ENCODE measurements at regions not wholly inside any gene's neighbourhood (a gene's known extent, or its start where the extent isn't known, plus 50 kb on each side); places are given as distances from the start of the nearest gene placed in this dataset.

DNA sequence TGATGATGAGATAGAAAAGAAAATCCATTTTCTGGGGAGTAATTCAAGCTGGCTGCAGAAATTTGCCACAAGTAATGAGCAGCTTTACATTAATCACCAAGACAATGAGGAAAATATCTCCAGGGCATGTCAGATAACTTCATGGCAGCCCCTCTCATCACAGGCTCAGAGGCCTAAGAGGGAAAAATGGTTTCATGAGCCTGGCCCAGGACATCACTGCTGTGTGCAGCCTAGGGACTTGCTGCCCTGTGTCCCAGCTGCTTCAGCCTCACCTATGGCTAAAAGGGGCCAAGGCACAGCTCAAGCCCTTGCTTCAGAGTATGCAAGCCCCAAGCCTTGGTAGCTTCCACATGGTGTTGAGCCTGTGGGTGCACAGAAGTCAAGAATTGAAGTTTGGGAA lies 161.7 kb downstream of the OPA1 start:
- DNase-seq (ENCODE audit: low read depth in 2 of 2) = no peak

DNA sequence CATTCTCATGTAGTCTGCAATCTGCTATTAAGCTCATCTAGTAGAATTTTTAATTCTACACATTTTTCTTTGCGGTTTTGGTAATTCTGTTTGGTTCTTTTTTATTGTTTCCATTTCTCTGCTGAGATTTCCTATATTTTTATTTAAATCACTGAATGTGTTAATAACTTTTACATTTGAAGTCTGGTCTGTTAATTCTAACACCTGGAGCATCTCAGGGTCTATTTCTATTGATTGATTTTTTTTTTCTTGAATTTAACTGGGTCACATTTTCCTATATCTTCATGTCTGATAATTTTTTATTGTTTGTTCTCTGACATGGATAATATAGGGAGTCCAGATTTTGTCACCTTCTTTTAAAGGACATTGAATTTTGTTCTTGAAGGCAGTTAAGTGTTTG lies 163.5 kb downstream of the OPA1 start:
- no peak for DNase-seq (ENCODE audit: low read depth in 2 of 2)

DNA sequence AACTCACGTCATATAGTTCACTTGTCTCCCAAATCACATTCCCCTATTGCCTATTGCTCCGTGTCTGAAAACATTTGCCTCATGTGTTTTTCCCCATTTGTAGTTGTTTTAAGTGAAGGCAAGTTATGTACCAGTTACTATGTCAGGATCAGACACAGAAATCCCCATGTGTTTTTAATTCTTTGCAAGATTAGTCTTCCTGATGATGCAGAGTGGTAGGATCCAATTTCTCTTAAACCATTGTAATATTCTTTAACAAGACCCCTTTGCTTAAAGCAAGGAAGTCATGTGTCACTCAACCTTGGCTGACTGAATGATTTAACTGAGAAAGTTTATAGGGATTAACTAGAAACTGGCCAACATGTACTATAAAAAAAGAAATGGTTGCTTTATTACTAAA lies 164.4 kb downstream of the OPA1 start:
- no peak for DNase-seq (ENCODE audit: low read depth in 2 of 2)

DNA sequence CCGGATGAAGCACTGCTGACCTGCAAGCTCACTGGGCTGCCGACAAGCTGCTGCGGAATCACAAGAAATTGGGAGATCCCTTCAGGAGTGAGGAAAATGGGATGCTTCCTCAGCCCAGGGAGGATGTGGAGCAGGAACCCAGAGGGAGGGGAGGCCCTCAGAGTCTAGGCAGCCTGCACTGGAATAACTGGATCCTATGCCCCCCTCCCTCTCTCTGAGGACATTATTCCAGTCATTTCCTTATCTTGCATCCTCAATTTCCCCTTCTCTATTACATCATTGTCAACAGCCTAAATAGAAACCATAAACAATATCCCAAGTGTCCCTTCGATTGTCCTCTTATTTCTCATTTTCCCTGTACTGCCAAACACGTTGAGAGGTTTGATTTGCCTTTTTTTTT lies 169.0 kb downstream of the OPA1 start:
- DNase-seq (ENCODE audit: low read depth in 2 of 2) = no peak

DNA sequence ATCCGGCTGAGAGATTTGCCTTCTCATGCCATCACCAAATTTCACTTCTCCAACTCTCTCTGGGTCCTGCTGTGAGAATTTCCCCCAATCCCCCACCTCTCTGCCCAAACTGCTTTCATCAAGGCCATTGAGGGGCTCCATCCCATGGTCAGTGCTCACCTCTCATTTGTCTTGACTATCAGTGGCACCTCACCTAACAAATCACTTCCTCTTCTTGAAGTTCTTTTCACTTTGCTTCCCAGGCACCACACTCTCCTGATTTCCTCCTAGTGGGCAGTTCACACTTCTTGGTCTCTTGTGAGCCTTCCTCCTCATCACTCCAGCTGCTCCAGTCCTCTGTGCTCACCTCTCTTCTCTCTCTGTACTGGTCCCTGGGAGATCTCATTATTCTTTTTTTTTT lies 169.6 kb downstream of the OPA1 start:
- no peak for DNase-seq (ENCODE audit: low read depth in 2 of 2)

DNA sequence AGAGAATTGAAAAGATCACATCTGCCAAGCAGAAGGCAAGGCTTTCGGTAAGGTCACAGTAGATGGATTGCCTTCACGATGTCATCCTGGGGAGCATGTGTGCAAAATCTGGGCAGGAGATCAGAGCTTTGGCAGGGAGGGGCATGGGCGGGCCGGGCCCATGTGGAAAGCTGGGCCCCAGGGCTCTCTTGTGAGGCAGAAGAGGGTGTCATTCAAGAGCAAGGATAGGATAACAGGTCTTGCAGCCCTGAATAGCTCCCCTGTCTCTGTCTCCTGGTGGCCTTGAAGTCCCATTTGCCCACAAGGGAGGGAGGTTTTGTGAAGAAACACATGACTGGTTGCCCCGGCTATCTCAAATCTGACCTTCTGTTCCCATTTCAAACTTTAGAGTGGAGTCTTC lies 172.0 kb downstream of the OPA1 start:
- no peak for DNase-seq (ENCODE audit: low read depth in 2 of 2)

DNA sequence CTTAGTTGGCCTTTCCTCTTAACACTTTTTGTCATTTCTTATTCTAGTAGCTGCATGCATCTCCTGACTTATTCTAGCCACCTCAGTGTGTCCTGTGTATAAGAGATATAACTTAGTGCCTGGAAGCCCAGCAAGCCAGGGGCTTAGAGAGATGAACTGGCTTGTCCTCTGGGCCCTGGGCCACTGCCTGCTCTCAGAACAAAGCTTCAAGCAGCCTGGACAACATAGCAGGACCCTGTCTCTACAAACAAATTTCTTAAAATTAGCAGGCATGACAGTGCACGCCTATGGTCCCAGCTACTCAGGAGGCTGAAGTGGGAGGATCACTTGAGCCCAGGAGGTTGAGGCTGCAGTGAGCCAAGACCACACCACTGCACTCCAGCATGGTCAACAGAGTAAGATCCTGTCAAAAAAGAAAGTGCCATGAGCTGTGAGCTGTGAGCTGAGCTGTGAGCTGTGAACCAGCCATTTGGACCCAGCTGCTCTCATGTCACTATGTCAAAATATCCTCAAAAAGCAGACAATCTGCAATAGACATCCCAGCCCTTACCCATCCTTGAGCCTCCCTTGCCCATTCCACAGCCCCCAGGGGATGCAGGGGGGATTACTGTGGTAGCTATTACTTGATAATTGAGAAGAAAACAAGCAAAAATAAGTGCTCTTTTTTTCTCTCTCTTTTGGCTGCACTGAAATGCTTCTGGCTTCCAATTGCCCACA lies 174.5 kb downstream of the OPA1 start:
- DNase-seq (ENCODE audit: low read depth in 2 of 2) = no peak

DNA sequence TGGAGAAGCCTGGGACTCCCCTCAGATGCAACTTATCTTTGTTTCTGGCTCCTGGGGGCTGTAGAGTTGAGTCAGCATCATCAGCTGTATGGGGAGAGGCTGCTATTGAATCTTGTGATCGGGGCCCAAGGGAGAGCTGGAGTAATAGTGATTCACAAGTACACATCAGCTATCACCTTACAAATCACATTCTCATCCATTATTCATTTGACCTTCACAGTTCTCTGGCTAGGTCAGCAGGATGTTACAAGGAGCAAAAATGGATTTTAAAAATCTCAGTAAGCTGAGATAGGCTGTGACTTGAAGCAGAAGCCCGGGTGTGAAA lies 175.0 kb downstream of the OPA1 start:
- no peak for DNase-seq (ENCODE audit: low read depth in 2 of 2)

DNA sequence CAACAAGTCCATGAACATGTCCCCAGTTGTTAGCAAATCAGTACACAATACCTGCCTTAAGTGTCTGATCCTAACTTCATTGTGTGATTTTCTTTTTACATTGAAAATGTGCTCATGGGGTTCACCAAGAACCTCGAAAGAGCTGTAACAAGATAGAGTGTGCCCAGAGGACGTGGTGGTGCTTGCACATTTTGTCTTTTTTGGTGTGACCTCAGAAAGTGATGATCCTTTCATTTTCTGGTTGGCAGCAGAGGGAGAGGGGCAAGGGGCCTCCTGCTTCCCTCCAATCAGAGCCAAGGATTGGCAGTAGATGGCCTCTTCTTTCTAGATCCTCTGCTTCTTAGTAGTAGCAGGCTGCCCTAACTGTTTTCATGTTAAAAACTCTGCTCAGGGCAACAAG lies 176.4 kb downstream of the OPA1 start:
- DNase-seq (ENCODE audit: low read depth in 2 of 2) = no peak

DNA sequence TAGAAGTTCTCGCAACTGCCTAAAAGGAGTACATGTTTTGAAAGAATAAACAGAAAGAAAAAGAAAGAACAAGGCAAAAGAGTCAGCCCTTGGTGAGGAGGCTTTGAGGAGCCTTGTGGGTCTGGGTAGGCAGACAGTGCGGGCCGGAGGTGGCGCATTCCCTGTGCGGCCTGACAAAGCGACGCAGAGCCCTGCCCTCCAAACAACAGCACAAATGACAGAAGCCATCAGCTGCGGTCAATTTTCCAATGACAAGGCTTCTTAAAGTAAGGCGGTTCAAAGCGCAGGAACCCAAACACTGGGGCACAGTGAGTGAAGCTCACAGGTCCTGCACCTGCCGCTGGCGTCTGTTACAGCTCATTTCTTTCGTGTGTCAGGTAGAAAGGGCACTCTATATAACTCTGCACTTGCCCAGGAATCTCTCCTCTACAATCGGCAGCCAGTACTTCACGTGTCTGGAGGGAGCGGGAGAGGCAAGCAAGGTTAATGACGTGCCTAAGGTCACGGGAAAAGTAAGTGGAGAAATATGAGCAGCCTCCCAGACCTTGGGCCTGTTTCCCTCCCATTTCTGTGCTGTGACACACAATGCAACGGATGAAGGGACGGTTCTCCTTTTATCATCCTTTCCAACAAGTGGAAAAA lies 178.1 kb downstream of the OPA1 start:
- no peak for DNase-seq (ENCODE audit: low read depth in 2 of 2)

DNA sequence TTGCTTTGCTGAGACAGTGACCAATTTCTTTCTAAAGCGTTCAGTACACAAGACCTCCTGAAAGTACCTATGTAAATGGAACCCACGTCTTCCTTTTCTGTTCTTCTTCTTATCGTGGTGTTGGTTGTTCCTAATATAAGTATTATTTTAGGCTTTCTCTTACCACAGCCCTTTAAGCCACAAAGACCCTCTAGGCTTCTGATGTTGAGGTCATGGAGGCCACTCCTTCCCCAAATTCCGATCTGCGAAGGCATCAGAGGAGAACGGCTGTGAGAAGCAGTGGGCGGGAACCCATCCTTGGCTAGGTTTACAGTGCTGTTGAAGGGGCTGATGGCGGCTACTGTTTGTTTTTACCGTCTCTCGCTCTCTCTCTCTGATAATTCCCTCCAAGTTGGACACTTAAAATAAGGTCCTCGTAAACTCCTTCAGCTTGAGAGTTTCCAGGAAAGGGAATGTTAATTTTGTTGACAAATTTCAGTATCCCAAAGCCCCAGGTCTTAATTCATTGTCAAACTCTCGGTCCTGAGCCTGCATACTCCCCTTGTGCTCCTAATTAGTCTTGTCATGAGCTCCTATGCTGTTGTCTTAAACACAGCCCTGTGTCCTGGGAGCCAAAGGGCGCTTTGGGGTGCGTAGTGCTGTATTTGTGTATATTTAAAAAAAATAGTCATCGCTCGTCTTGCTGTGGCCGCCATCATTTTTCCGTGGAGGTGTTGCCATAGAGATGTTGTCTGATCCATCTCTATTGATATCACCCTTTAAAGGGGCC lies 178.8 kb downstream of the OPA1 start:
- DNase-seq (ENCODE audit: low read depth in 2 of 2) = no peak

DNA sequence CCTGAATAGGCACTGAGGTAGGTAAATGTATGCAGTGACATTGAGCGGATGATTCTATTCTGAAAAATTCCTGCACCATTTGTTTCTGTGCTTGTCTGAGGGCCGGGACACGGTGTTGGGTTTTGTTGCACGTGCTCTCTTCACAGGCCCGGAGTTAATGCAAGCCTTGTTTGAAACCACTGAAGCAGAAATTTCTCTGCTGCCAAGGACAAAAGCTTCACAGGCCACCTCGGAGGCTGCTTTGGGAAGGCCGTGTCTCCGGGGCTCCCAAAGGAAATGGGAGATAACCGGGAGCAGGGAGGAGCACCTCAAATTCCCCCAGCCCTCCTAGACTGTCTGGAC lies 179.4 kb downstream of the OPA1 start:
- DNase-seq (ENCODE audit: low read depth in 2 of 2) = no peak

DNA sequence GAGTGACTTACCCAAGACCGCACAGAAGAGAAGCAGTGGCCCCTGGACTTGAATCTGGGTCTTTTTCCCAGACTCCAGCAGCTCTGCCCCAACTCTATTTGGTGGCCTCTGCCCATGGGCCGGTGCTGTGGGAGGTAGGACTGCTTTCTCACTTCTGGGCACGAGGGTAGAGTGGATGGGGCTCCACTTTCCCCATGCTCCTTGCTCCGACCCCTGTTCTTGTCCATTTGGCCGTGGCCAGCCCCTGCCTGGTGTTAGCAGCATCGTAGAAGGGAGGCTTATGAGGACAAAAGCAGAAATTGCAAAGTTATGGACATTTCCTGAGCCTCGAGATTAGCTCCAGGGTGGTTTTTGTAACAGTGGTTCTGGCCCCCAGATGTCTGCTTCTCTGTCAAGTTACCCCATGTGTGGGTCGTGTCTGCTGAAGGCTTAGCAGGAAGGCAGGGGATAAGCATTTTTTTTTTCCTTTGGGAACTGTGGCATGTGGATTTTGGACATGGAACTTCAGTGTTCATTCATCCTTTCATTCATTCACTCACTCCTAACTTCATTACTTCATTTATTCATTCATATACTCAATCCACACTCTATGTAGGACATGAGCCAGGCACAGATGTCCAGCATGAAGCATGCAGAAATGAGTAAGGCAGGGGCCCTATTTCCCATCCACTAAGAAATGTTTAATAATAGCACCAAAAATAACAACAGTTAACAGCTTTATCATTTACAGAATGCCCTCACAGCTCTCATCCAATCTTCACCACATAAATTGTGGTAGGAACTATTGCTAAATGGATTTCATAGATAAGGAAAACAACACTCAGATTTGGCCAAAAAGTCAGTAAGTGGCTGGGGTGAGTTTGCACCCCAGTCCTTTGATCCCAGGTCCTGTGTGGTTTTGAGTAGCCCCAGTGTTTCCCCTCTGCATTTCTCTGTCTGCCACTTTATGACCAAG lies 180.5 kb downstream of the OPA1 start:
- DNase-seq (ENCODE audit: low read depth in 2 of 2) = no peak

DNA sequence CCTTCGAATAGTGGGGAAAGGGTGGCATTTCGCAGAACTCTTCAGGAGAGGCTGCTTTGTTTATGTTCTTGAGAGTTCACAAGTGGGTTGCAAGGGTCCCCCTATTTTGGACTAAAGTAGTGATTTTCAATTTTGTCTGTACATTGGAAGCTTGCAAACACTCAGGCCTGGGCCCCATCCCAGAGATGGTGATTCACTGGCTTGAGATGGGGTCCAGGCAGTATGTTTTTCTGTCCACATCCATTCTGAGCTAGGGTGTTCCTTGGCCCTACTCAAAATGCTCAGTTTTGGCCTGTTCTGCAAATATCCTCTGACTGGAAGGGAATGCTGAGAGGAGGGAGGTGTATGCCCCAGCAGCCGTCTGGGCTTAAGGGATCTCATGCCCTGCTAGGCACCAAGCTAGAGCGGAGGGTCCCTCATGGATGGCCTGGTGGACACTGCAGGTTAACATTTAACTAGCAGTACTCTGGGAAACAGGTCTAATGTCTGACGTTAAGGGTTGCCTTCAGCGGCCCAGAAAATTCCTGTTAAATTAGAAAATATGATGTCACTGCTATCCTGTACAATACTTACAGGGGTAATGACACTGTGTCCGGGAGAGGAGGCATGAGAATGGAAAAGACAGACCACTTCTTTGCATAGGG lies 181.4 kb downstream of the OPA1 start:
- DNase-seq (ENCODE audit: low read depth in 2 of 2) = no peak

DNA sequence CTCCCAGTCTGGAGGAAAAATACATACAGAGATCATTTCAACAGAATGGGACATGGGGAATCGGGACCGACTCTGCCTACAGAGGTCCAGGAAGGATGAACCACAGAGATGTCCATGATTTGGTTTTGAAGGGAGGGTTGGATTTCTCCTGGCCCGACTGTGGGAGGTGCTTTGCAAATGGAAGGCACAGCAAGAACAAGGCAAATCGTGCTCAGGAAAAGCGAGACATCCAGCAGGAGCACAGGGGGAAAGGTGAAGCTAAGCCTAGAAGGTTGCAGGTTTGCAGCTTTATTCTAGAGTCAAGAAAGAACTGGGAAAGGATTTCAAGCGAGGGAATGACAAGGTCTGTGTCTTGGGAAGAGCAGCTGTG lies 181.9 kb downstream of the OPA1 start:
- DNase-seq (ENCODE audit: low read depth in 2 of 2) = no peak

DNA sequence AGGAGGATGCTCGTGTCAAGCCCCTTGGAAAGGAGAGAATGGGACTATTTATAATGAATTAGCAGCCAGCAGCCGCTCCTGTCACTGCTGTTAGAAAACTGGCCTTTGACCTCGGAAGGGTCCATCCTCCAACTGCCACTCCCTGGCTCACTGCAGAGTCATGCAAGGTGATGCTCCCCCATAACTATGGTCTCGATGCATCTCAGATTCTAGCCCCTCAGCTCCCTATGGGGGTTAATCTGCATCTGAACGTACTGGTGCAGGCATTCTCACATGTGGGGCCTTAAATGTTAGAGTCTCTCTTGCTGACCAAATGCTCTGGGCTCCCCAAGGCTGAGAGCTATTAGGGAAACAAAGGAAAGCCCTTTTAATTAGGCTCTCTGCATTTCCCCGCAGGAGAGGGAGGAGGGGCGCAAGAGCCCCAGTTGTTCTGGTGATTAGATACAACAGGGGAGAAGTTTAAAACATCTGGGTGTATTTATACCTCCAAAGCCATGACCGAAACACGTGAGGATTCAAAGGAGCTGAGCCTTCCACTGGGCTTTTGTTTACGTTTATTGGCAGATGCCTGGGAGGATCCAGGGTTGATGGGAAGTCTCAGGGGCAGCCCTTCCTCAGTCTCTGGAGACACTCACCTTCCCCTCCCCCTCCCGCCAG lies 182.5 kb downstream of the OPA1 start:
- no peak for DNase-seq (ENCODE audit: low read depth in 2 of 2)

DNA sequence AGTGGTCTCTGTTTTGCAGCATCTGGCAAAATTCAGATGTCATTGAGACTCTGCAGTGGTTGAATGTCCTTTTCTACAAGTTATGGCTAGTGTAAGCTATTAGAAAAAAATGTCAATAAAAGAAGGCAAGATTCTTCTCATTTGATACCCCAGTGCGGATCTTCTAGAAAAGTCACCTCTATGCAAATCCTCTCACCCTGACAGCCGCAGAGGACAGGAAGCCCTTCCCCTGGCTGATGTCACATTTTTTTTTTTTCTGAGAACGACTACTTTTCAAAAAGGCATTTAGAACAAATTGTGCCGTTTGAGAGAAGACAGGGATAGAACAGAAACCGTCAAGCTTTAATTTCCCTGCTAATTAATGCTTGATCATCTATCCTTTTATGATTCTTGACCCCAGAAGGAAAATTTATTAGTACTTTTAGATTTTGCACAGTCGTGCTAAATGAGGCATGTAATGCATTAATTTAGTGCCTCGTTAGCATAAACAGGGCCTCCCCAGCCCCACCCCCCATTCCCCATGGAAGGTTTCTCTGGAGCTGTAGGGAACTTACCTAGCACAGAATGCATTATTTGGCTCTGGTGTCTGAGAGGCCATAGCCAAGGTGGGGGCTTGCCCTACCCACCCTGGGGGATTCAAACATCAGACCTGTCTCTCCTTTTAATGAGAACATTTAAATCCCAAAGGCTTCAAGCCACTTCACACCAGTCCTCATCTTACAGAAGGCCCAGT lies 183.8 kb downstream of the OPA1 start:
- no peak for DNase-seq (ENCODE audit: low read depth in 2 of 2)

DNA sequence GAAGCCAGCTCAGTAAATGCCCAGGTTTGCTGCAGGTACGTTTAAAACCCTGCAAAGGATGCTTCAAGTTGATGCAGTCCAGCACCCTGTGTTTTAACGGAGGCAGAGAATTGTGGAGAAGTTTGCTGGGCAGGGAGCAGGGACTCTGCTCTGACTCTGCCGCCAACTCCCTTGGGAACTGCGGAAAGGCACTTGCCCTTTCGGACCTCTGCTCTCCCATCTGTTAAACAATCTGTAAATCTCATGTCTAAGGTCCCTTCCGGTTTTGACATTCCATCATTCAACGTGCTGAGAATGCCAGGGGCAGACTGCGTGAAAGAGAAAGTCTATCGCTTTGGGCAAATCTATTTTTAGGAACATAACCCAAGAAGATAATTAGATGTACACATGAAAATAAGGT lies 184.5 kb downstream of the OPA1 start:
- DNase-seq (ENCODE audit: low read depth in 2 of 2) = no peak

DNA sequence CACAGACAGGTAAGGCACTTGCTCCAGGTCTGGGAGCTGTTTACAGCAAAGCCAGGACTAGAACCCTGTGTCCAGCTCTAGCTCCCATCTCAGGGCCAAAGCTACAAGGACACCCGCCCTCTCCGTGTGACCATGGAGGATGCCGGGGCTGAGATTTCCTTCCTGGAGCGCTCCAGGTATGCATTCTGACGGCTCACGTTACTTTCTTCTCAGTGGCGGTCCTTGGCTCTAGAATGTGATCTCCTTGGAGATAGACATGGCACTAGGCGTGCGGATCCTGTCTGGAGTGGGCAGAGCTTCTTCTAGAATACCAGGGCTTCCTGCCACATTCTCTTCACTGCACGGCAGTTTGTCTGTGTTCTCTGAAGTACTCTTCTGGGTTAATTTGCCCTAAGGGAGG lies 185.7 kb downstream of the OPA1 start:
- no peak for DNase-seq (ENCODE audit: low read depth in 2 of 2)

DNA sequence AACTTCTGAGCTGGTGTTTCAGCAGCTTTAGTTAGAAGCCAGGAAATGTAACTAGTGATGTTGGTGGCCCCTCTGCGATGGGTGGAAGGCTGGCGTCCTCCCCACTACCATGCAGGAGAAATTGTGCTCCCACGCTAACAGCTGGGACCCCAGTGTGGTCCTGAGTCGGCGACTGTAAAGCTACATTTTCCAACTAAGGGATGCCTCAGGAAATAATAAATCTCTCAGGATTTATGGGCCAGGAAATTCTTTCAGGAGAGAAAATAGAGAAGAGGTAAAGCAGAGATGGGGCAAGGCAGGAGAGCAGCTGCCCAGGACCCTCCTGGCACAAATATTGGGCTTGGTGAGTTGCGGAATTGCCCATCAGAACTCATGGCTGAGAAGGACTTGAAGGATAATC lies 186.9 kb downstream of the OPA1 start:
- no peak for DNase-seq (ENCODE audit: low read depth in 2 of 2)

DNA sequence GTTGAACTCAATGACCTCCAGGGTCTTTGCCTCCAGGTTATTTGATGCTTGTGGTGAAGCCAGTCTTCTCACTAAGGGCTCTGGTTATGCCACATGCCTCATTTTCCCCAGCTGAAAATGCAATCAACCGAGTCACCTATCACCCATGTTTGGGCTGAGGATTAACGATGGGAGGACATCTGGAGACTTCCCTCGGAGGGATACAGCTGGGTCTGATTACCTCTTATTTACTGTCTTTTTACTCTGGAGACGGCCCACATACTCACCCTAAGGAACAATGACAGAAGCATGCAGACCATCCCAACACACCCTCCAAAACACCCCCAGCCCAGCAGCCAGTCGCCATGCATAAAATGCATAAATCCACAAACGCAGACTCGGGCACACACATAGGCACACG lies 187.4 kb downstream of the OPA1 start:
- no peak for DNase-seq (ENCODE audit: low read depth in 2 of 2)
